Epithelial cell of prostate (primary cell): ENCODE measurements at regions not wholly inside any gene's neighbourhood (a gene's known extent, or its start where the extent isn't known, plus 50 kb on each side); places are given as distances from the start of the nearest gene placed in this dataset.

Experiments used
- DNase-seq: peaks from one replicate; pipeline ENCODE4 v3.0.0-alpha.2; 2011; ENCODE audit warnings: low read depth, low spot score
- H3K27ac ChIP-seq: fragments of 450-650 bp; 2 replicates; pipeline ENCODE4 v1.5.1; 2017; ENCODE audit warnings: mild to moderate bottlenecking

- DNase-seq: no peak
Observed at GRCh38 chr5:29822521-29822920, 1371.0 kb upstream of the CDH6 start.

GRCh38 chr5:29811914-29812679 lies 1381.4 kb upstream of the CDH6 start:
- no peak overlapping the region for H3K27ac ChIP-seq
- DNase-seq: no peak

More at GRCh38 chr5:29822521-29822920, 1371.0 kb upstream of the CDH6 start:
- no peak overlapping the region for H3K27ac ChIP-seq

GRCh38 chr5:29805804-29806203 lies 1387.7 kb upstream of the CDH6 start:
- no peak for DNase-seq

GRCh38 chr5:29800752-29801151 lies 1392.7 kb upstream of the CDH6 start:
- DNase-seq: no peak
- H3K27ac ChIP-seq: no peak overlapping the region

More at GRCh38 chr5:29805804-29806203, 1387.7 kb upstream of the CDH6 start:
- no peak overlapping the region for H3K27ac ChIP-seq

GRCh38 chr5:29796013-29796412 lies 1397.5 kb upstream of the CDH6 start:
- DNase-seq: no peak
- no peak overlapping the region for H3K27ac ChIP-seq

- no peak for DNase-seq
- H3K27ac ChIP-seq: no peak overlapping the region
Observed at GRCh38 chr5:29795096-29795652, 1398.3 kb upstream of the CDH6 start.

- DNase-seq: no peak
- no peak overlapping the region for H3K27ac ChIP-seq
Observed at GRCh38 chr5:29794141-29794787, 1399.2 kb upstream of the CDH6 start.

GRCh38 chr5:29790281-29790680 lies 1403.2 kb upstream of the CDH6 start:
- H3K27ac ChIP-seq: no peak overlapping the region
- no peak for DNase-seq

GRCh38 chr5:29780401-29780800 lies 1413.1 kb upstream of the CDH6 start:
- H3K27ac ChIP-seq: no peak overlapping the region
- DNase-seq: no peak

GRCh38 chr5:29779141-29779540 lies 1414.3 kb upstream of the CDH6 start:
- no peak for DNase-seq
- no peak overlapping the region for H3K27ac ChIP-seq

GRCh38 chr5:29777373-29777772 lies 1416.1 kb upstream of the CDH6 start:
- no peak for DNase-seq
- no peak overlapping the region for H3K27ac ChIP-seq

GRCh38 chr5:29770936-29771335 lies 1422.5 kb upstream of the CDH6 start:
- no peak overlapping the region for H3K27ac ChIP-seq
- DNase-seq: no peak

GRCh38 chr5:29769474-29769873 lies 1424.0 kb upstream of the CDH6 start:
- no peak overlapping the region for H3K27ac ChIP-seq
- DNase-seq: no peak

- H3K27ac ChIP-seq: no peak overlapping the region
- DNase-seq: no peak
Observed at GRCh38 chr5:29758986-29759421, 1434.5 kb upstream of the CDH6 start.

- no peak for DNase-seq
- no peak overlapping the region for H3K27ac ChIP-seq
Observed at GRCh38 chr5:29750453-29750852, 1443.0 kb upstream of the CDH6 start.

GRCh38 chr5:29744618-29745017 lies 1448.9 kb upstream of the CDH6 start:
- DNase-seq: no peak
- no peak overlapping the region for H3K27ac ChIP-seq

GRCh38 chr5:29720954-29721353 lies 1472.5 kb upstream of the CDH6 start:
- DNase-seq: no peak
- H3K27ac ChIP-seq: no peak overlapping the region

GRCh38 chr5:29719171-29719570 lies 1474.3 kb upstream of the CDH6 start:
- DNase-seq: no peak
- no peak overlapping the region for H3K27ac ChIP-seq

GRCh38 chr5:29715167-29715566 lies 1478.3 kb upstream of the CDH6 start:
- H3K27ac ChIP-seq: no peak overlapping the region
- DNase-seq: no peak

GRCh38 chr5:29702875-29703274 lies 1490.6 kb upstream of the CDH6 start:
- no peak for DNase-seq

GRCh38 chr5:29701600-29701999 lies 1491.9 kb upstream of the CDH6 start:
- no peak overlapping the region for H3K27ac ChIP-seq
- no peak for DNase-seq

More at GRCh38 chr5:29702875-29703274, 1490.6 kb upstream of the CDH6 start:
- H3K27ac ChIP-seq: no peak overlapping the region
